Loucy (cell line): ENCODE measurements at regions not wholly inside any gene's neighbourhood (a gene's known extent, or its start where the extent isn't known, plus 50 kb on each side); places are given as distances from the start of the nearest gene placed in this dataset.

Source experiments
- H2AFZ ChIP-seq: fragments of 200-600 bp; sonication (generic); 2 replicates; pipeline ENCODE4 v1.6.0; 2016; ENCODE audit warnings: antibody characterized with exemption, mild to moderate bottlenecking, low read length, moderate library complexity
- H3F3A ChIP-seq: fragments of 200-600 bp; 2 replicates; pipeline ENCODE4 v1.6.0; 2016; ENCODE audit warnings: antibody characterized with exemption, low read depth, mild to moderate bottlenecking
- H3K27me3 ChIP-seq: fragments of 200-600 bp; sonication (generic); 2 replicates; pipeline ENCODE4 v1.6.1; 2014; ENCODE audit warnings: low read length, mild to moderate bottlenecking; ENCODE audit not compliant: insufficient read depth, poor library complexity, severe bottlenecking
- H3K36me3 ChIP-seq: fragments of 200-600 bp; sonication (generic); 2 replicates; pipeline ENCODE4 v1.6.1; 2016; ENCODE audit warnings: low read length; ENCODE audit not compliant: insufficient read depth
- H3K4me1 ChIP-seq: fragments of 200-600 bp; sonication (generic); 2 replicates; pipeline ENCODE4 v1.5.1; 2014; ENCODE audit warnings: low read length, mild to moderate bottlenecking; ENCODE audit not compliant: insufficient read depth, poor library complexity, severe bottlenecking
- H3K4me2 ChIP-seq: fragments of 200-600 bp; sonication (generic); 2 replicates; pipeline ENCODE4 v1.6.0; 2014; ENCODE audit warnings: antibody characterized with exemption, low read length, low read depth, mild to moderate bottlenecking; ENCODE audit not compliant: poor library complexity, severe bottlenecking
- H3K4me3 ChIP-seq: fragments of 200-600 bp; sonication (generic); 2 replicates; pipeline ENCODE4 v1.5.1; 2014; ENCODE audit warnings: low read length, mild to moderate bottlenecking, mixed read lengths; ENCODE audit not compliant: poor library complexity, severe bottlenecking
- H3K79me2 ChIP-seq: fragments of 200-600 bp; sonication (generic); 2 replicates; pipeline ENCODE4 v1.6.1; 2014; ENCODE audit warnings: low read length; ENCODE audit not compliant: insufficient read depth
- H3K9ac ChIP-seq: fragments of 200-600 bp; sonication (generic); 2 replicates; pipeline ENCODE4 v1.6.0; 2014; ENCODE audit warnings: mild to moderate bottlenecking, low read depth, low read length, moderate library complexity; ENCODE audit not compliant: poor library complexity, severe bottlenecking
- H3K9me2 ChIP-seq: fragments of 200-600 bp; sonication (generic); replicated peaks from 2 replicates; pipeline ENCODE4 v1.6.1; 2016; ENCODE audit warnings: low read depth, low read length, mixed read lengths
- H3K9me3 ChIP-seq: fragments of 200-600 bp; sonication (generic); 2 replicates; pipeline ENCODE4 v1.6.1; 2014; ENCODE audit warnings: mild to moderate bottlenecking, antibody characterized with exemption, low read length, low read depth; ENCODE audit not compliant: insufficient read depth
- H4K20me1 ChIP-seq: fragments of 200-600 bp; sonication (generic); 2 replicates; pipeline ENCODE4 v1.6.0; 2014; ENCODE audit warnings: antibody characterized with exemption, low read length, mild to moderate bottlenecking; ENCODE audit not compliant: insufficient read depth, poor library complexity, severe bottlenecking
- EZH2phosphoT487 ChIP-seq: fragments of 200-600 bp; IDR thresholded peaks from 2 replicates; pipeline ENCODE4 v1.6.1; 2018; ENCODE audit warnings: antibody characterized with exemption, mild to moderate bottlenecking, moderate library complexity, borderline replicate concordance
- TF ChIP-seq, protein P1 (sequence below): fragments of 200-600 bp; sonication (generic); conservative IDR thresholded peaks from 2 replicates; pipeline ENCODE4 v1.5.1; 2014; ENCODE audit warnings: mild to moderate bottlenecking, antibody characterized with exemption, low read length

DNA sequence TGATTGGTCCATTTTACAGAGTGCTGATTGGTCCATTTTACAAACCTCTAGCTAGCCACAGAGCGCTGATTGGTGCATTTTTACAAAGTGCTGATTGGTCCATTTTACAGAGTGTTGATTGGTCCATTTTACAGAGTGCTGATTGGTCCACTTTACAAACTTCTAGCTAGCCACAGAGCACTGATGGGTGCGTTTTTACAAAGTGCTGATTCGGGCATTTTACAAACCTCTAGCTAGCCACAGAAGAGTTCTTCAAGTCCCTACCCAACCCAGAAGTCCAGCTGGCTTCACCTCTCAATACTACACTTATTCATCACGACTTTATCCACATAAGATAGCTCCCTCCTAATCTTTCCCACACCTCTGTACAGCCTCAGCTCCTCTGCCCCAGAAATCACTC lies 899.8 kb downstream of the TUSC7 start:
- no peaks in the 10 kb centered on the region for H3K36me3 ChIP-seq
- no peaks in the 10 kb centered on the region for H4K20me1 ChIP-seq
- no peaks in the 10 kb centered on the region for H3K79me2 ChIP-seq
- no peak overlapping the region for H3K9ac ChIP-seq
- TF ChIP-seq EZH2phosphoT487, result no peak
- TF ChIP-seq, protein P1, sequence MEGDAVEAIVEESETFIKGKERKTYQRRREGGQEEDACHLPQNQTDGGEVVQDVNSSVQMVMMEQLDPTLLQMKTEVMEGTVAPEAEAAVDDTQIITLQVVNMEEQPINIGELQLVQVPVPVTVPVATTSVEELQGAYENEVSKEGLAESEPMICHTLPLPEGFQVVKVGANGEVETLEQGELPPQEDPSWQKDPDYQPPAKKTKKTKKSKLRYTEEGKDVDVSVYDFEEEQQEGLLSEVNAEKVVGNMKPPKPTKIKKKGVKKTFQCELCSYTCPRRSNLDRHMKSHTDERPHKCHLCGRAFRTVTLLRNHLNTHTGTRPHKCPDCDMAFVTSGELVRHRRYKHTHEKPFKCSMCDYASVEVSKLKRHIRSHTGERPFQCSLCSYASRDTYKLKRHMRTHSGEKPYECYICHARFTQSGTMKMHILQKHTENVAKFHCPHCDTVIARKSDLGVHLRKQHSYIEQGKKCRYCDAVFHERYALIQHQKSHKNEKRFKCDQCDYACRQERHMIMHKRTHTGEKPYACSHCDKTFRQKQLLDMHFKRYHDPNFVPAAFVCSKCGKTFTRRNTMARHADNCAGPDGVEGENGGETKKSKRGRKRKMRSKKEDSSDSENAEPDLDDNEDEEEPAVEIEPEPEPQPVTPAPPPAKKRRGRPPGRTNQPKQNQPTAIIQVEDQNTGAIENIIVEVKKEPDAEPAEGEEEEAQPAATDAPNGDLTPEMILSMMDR, result no peak
- no peaks in the 10 kb centered on the region for H3K4me1 ChIP-seq
- H3K4me2 ChIP-seq, result no peak overlapping the region
- H2AFZ ChIP-seq, result no peak overlapping the region
- no peak overlapping the region for H3K4me3 ChIP-seq
- H3K27me3 ChIP-seq, result no peaks in the 10 kb centered on the region
- H3K9me3 ChIP-seq, result no peaks in the 10 kb centered on the region
- H3F3A ChIP-seq, result no peaks in the 10 kb centered on the region
- H3K9me2 ChIP-seq, result no peaks in the 10 kb centered on the region

DNA sequence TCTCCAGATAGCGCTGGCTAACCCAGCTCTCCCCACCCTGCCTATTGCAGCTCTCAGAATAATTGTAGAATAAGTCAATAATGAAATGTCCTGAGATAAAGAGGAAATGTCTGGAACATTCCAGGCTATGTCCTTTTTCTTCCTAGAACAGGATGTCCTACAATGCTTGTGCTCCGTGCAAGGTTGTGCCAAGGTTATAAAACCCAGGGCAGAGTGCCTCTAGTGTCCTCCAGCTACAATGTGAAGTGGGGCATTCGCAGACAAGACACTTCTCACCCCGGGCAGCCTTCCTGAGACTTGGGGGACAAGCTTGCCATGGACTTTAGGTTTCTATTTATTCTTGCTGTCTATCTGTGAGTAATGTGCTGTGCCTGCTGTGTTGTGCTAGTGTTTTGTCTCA lies 900.6 kb downstream of the TUSC7 start:
- H3K79me2 ChIP-seq, result no peaks in the 10 kb centered on the region
- no peaks in the 10 kb centered on the region for H3K9me3 ChIP-seq
- H4K20me1 ChIP-seq, result no peaks in the 10 kb centered on the region
- no peak overlapping the region for H2AFZ ChIP-seq
- no peak for TF ChIP-seq EZH2phosphoT487
- TF ChIP-seq, protein P1, result no peak
- no peaks in the 10 kb centered on the region for H3K4me1 ChIP-seq
- H3K4me3 ChIP-seq, result no peak overlapping the region
- H3K27me3 ChIP-seq, result no peaks in the 10 kb centered on the region
- no peak overlapping the region for H3K4me2 ChIP-seq
- H3K9ac ChIP-seq, result no peak overlapping the region
- H3F3A ChIP-seq, result no peaks in the 10 kb centered on the region
- no peaks in the 10 kb centered on the region for H3K9me2 ChIP-seq
- H3K36me3 ChIP-seq, result no peaks in the 10 kb centered on the region

- Histone ChIP-seq H3K4me2 (no peak overlapping the region), H3F3A (no peaks in the 10 kb centered on the region), H3K9me2 (no peaks in the 10 kb centered on the region), H3K9ac (no peak overlapping the region), H3K27me3 (no peaks in the 10 kb centered on the region), H3K9me3 (no peaks in the 10 kb centered on the region), H3K4me1 (no peaks in the 10 kb centered on the region), H4K20me1 (no peaks in the 10 kb centered on the region), H3K79me2 (no peaks in the 10 kb centered on the region), H3K4me3 (no peak overlapping the region), H2AFZ (no peak overlapping the region), H3K36me3 (no peaks in the 10 kb centered on the region)
- TF ChIP-seq, protein P1, result no peak
- TF ChIP-seq EZH2phosphoT487, result no peak
Measured at GRCh38 chr3:117611211-117611610, 901.6 kb downstream of the TUSC7 start.
